Loucy (cell line): ENCODE measurements at regions not wholly inside any gene's neighbourhood (a gene's known extent, or its start where the extent isn't known, plus 50 kb on each side); places are given as distances from the start of the nearest gene placed in this dataset.

Source experiments
- H2AFZ ChIP-seq: fragments of 200-600 bp; sonication (generic); 2 replicates; pipeline ENCODE4 v1.6.0; 2016; ENCODE audit warnings: antibody characterized with exemption, mild to moderate bottlenecking, low read length, moderate library complexity
- H3F3A ChIP-seq: fragments of 200-600 bp; 2 replicates; pipeline ENCODE4 v1.6.0; 2016; ENCODE audit warnings: antibody characterized with exemption, low read depth, mild to moderate bottlenecking
- H3K27me3 ChIP-seq: fragments of 200-600 bp; sonication (generic); 2 replicates; pipeline ENCODE4 v1.6.1; 2014; ENCODE audit warnings: low read length, mild to moderate bottlenecking; ENCODE audit not compliant: insufficient read depth, poor library complexity, severe bottlenecking
- H3K36me3 ChIP-seq: fragments of 200-600 bp; sonication (generic); 2 replicates; pipeline ENCODE4 v1.6.1; 2016; ENCODE audit warnings: low read length; ENCODE audit not compliant: insufficient read depth
- H3K4me1 ChIP-seq: fragments of 200-600 bp; sonication (generic); 2 replicates; pipeline ENCODE4 v1.5.1; 2014; ENCODE audit warnings: low read length, mild to moderate bottlenecking; ENCODE audit not compliant: insufficient read depth, poor library complexity, severe bottlenecking
- H3K4me2 ChIP-seq: fragments of 200-600 bp; sonication (generic); 2 replicates; pipeline ENCODE4 v1.6.0; 2014; ENCODE audit warnings: antibody characterized with exemption, low read length, low read depth, mild to moderate bottlenecking; ENCODE audit not compliant: poor library complexity, severe bottlenecking
- H3K4me3 ChIP-seq: fragments of 200-600 bp; sonication (generic); 2 replicates; pipeline ENCODE4 v1.5.1; 2014; ENCODE audit warnings: low read length, mild to moderate bottlenecking, mixed read lengths; ENCODE audit not compliant: poor library complexity, severe bottlenecking
- H3K79me2 ChIP-seq: fragments of 200-600 bp; sonication (generic); 2 replicates; pipeline ENCODE4 v1.6.1; 2014; ENCODE audit warnings: low read length; ENCODE audit not compliant: insufficient read depth
- H3K9ac ChIP-seq: fragments of 200-600 bp; sonication (generic); 2 replicates; pipeline ENCODE4 v1.6.0; 2014; ENCODE audit warnings: mild to moderate bottlenecking, low read depth, low read length, moderate library complexity; ENCODE audit not compliant: poor library complexity, severe bottlenecking
- H3K9me2 ChIP-seq: fragments of 200-600 bp; sonication (generic); replicated peaks from 2 replicates; pipeline ENCODE4 v1.6.1; 2016; ENCODE audit warnings: low read depth, low read length, mixed read lengths
- H3K9me3 ChIP-seq: fragments of 200-600 bp; sonication (generic); 2 replicates; pipeline ENCODE4 v1.6.1; 2014; ENCODE audit warnings: mild to moderate bottlenecking, antibody characterized with exemption, low read length, low read depth; ENCODE audit not compliant: insufficient read depth
- H4K20me1 ChIP-seq: fragments of 200-600 bp; sonication (generic); 2 replicates; pipeline ENCODE4 v1.6.0; 2014; ENCODE audit warnings: antibody characterized with exemption, low read length, mild to moderate bottlenecking; ENCODE audit not compliant: insufficient read depth, poor library complexity, severe bottlenecking
- CTCF ChIP-seq: fragments of 200-600 bp; sonication (generic); conservative IDR thresholded peaks from 2 replicates; pipeline ENCODE4 v1.5.1; 2014; ENCODE audit warnings: mild to moderate bottlenecking, antibody characterized with exemption, low read length
- EZH2phosphoT487 ChIP-seq: fragments of 200-600 bp; IDR thresholded peaks from 2 replicates; pipeline ENCODE4 v1.6.1; 2018; ENCODE audit warnings: antibody characterized with exemption, mild to moderate bottlenecking, moderate library complexity, borderline replicate concordance

DNA sequence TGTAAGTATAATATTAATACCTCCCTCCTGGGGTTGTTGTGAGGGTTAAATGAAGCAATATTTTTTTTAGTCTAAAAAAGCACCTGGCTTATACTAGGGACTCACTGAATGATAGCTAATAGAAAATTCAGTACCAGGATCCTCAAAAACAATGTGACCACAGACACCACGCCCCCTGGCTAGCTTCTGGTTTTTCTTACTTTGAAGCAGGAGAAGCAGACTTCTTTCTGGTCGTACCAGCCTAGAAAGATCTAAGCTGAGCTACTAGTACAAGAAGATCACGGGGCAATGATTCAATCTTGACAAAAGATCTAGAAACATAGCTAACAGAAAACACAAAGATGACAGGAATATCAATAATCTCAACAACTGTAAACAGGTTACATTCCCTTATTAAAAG lies 218.5 kb upstream of the SLC30A5 start:
- Histone ChIP-seq H3K4me2 (no peak overlapping the region), H3K9me3 (no peaks in the 10 kb centered on the region), H3K36me3 (no peaks in the 10 kb centered on the region), H4K20me1 (no peaks in the 10 kb centered on the region), H3K4me1 (no peaks in the 10 kb centered on the region), H3K27me3 (no peaks in the 10 kb centered on the region), H3K9me2 (no peaks in the 10 kb centered on the region), H3K4me3 (no peak overlapping the region), H2AFZ (no peak overlapping the region), H3K79me2 (no peaks in the 10 kb centered on the region), H3K9ac (no peak overlapping the region), H3F3A (no peaks in the 10 kb centered on the region)
- TF ChIP-seq EZH2phosphoT487: no peak
- no peak for TF ChIP-seq CTCF

- Histone ChIP-seq H3K4me2 (peak overlapping the region; percentile 60), H3F3A (no peaks in the 10 kb centered on the region), H3K36me3 (no peaks in the 10 kb centered on the region), H3K9me2 (no peaks in the 10 kb centered on the region), H3K9me3 (no peaks in the 10 kb centered on the region), H4K20me1 (no peaks in the 10 kb centered on the region), H3K27me3 (no peaks in the 10 kb centered on the region), H3K4me3 (no peak overlapping the region), H3K4me1 (peaks cover 17% of the 10 kb centered on the region), H2AFZ (no peak overlapping the region), H3K9ac (no peak overlapping the region), H3K79me2 (no peaks in the 10 kb centered on the region)
- no peak for TF ChIP-seq CTCF
- TF ChIP-seq EZH2phosphoT487: no peak
These were observed 210.4 kb upstream of the SLC30A5 start for GRCh38 chr5:68883436-68883835.

DNA sequence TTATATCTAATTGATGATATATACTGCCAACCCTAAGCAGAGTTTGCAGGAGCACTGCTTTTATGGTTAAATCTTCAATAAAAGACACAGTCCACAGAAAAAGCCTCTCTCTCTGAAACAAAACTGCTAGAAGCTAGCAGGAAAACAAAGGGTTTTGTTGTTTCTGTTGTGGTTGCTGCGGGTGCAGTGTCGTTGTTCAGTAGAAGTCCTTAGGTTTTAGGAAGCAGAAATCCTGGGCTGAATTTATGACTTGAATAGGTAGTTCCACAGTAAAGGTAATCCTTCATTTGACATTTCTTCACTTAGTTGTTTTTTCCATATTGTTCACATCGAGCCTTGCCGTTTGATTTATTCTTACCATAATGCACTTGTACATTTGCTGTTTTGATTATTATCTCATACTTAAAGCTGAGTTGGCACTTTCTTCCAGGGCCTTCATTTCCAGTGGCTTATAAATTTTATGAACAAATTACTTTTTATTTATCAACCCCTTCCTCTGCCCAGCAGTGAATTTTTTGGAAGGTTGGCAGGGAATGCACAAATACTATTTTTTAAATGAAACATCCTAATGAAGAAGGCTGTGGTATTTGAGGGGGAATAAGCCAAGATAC lies 209.6 kb upstream of the SLC30A5 start:
- Histone ChIP-seq H3K9ac (no peak overlapping the region), H3K9me2 (no peaks in the 10 kb centered on the region), H3K27me3 (no peaks in the 10 kb centered on the region), H3K4me2 (peak overlapping the region; percentile 60), H3K9me3 (no peaks in the 10 kb centered on the region), H2AFZ (peak overlapping the region; percentile 71), H3F3A (no peaks in the 10 kb centered on the region), H4K20me1 (no peaks in the 10 kb centered on the region), H3K36me3 (no peaks in the 10 kb centered on the region), H3K4me3 (peak overlapping the region; percentile 52), H3K4me1 (peaks cover 17% of the 10 kb centered on the region), H3K79me2 (no peaks in the 10 kb centered on the region)
- TF ChIP-seq EZH2phosphoT487 (no peak), CTCF (no peak)
